A549 (cell line): ENCODE measurements at regions not wholly inside any gene's neighbourhood (a gene's known extent, or its start where the extent isn't known, plus 50 kb on each side); places are given as distances from the start of the nearest gene placed in this dataset.

Experiments used
- CBX8 ChIP-seq: fragments of 200-600 bp; sonication (generic); IDR thresholded peaks from 2 replicates; pipeline ENCODE4 v1.6.1; 2016
- CEBPB ChIP-seq, 2 experiments: fragments of >200 bp in 1 of 2; sonication (Bioruptor Twin) in 1 of 2; formaldehyde crosslinking in 1 of 2; IDR thresholded peaks; 2 replicates each; pipeline ENCODE4 v1.6.1; 2012 to 2016
- CTCF ChIP-seq: fragments of >200 bp; sonication (Bioruptor Twin); formaldehyde crosslinking; IDR thresholded peaks from 3 replicates; pipeline ENCODE4 v1.5.1; 2016
- JUN ChIP-seq, 2 experiments: fragments of >200 bp; sonication (Bioruptor Twin); formaldehyde crosslinking; IDR thresholded peaks; 2 replicates in 1 of 2; 3 replicates in 1 of 2; pipeline ENCODE4 v1.6.1; 2016 to 2017
- MYC ChIP-seq: IDR thresholded peaks from 2 replicates; pipeline ENCODE4 v1.6.1; 2012; ENCODE audit warnings: mild to moderate bottlenecking, inconsistent platforms, low read length, improper control_type of control experiment, borderline replicate concordance
- NR3C1 ChIP-seq: fragments of >200 bp; sonication (Bioruptor Twin); formaldehyde crosslinking; IDR thresholded peaks from 3 replicates; pipeline ENCODE4 v1.6.1; 2017
- POLR2A ChIP-seq: IDR thresholded peaks from 2 replicates; pipeline ENCODE4 v1.6.1; 2012; ENCODE audit warnings: mild to moderate bottlenecking, low read length
- POLR2AphosphoS2 ChIP-seq: conservative IDR thresholded peaks from 2 replicates; pipeline ENCODE4 v1.6.1; 2012; ENCODE audit warnings: low read length, improper control_type of control experiment, inconsistent platforms
- RAD21 ChIP-seq, 2 experiments: fragments of >200 bp in 1 of 2; sonication (Bioruptor Twin) in 1 of 2; formaldehyde crosslinking in 1 of 2; IDR thresholded peaks in 1 of 2; conservative IDR thresholded peaks in 1 of 2; 2 replicates in 1 of 2; 3 replicates in 1 of 2; pipeline ENCODE4 v1.6.1; 2012 to 2018; ENCODE audit warnings: inconsistent platforms in 1 of 2
- RCOR1 ChIP-seq: fragments of 150-350 bp; IDR thresholded peaks from 2 replicates; pipeline ENCODE4 v1.6.1; 2014; ENCODE audit warnings: antibody characterized with exemption, low read length, low read depth
- TF ChIP-seq, protein P1 (sequence below): fragments of 200-600 bp; sonication (generic); IDR thresholded peaks from 2 replicates; pipeline ENCODE4 v1.6.1; 2016; ENCODE audit warnings: antibody characterized with exemption, mild to moderate bottlenecking, moderate library complexity
- TF ChIP-seq, protein P2 (sequence below): fragments of 450-650 bp; IDR thresholded peaks from 2 replicates; pipeline ENCODE4 v1.6.1; 2014; ENCODE audit warnings: antibody characterized with exemption
- TF ChIP-seq, protein P3 (sequence below): IDR thresholded peaks from 2 replicates; pipeline ENCODE4 v1.6.1; 2012
- TF ChIP-seq, protein P4 (sequence below): IDR thresholded peaks from 2 replicates; pipeline ENCODE4 v1.6.1; 2012

DNA sequence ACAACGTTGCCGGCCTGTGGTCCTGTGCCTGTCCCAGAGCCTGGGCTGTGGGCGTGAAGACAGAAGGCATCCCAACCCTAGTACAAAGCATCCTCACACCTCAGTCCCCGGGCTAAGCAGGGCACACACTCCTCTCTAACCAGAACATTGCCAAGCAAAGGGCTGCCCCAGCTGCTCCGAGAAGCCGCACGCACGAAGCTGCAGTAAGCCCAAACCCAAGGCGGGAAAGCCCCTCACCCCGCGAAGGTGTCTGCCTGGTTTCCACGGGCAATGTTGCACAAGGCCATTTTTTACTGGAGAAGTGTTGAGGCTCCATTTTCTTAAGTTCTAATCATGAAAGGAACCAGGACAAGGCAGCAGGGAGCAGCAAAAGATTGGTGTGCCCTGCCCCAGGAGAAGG lies 519.0 kb downstream of the NPHP4 start:
- TF ChIP-seq CTCF (no peak), JUN (IDR thresholded peaks at IDR 0.05) (no peak), POLR2A (no peak), POLR2AphosphoS2 (no peak), RAD21 (conservative IDR thresholded peaks at IDR 0.05 in 1 of 2, IDR thresholded peaks at IDR 0.05 in 1 of 2) (no peak), NR3C1 (no peak), MYC (no peak), CBX8 (no peak), RCOR1 (no peak), CEBPB (IDR thresholded peaks at IDR 0.05) (no peak)
- TF ChIP-seq, protein P1, sequence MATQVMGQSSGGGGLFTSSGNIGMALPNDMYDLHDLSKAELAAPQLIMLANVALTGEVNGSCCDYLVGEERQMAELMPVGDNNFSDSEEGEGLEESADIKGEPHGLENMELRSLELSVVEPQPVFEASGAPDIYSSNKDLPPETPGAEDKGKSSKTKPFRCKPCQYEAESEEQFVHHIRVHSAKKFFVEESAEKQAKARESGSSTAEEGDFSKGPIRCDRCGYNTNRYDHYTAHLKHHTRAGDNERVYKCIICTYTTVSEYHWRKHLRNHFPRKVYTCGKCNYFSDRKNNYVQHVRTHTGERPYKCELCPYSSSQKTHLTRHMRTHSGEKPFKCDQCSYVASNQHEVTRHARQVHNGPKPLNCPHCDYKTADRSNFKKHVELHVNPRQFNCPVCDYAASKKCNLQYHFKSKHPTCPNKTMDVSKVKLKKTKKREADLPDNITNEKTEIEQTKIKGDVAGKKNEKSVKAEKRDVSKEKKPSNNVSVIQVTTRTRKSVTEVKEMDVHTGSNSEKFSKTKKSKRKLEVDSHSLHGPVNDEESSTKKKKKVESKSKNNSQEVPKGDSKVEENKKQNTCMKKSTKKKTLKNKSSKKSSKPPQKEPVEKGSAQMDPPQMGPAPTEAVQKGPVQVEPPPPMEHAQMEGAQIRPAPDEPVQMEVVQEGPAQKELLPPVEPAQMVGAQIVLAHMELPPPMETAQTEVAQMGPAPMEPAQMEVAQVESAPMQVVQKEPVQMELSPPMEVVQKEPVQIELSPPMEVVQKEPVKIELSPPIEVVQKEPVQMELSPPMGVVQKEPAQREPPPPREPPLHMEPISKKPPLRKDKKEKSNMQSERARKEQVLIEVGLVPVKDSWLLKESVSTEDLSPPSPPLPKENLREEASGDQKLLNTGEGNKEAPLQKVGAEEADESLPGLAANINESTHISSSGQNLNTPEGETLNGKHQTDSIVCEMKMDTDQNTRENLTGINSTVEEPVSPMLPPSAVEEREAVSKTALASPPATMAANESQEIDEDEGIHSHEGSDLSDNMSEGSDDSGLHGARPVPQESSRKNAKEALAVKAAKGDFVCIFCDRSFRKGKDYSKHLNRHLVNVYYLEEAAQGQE, result no peak
- TF ChIP-seq, protein P2, sequence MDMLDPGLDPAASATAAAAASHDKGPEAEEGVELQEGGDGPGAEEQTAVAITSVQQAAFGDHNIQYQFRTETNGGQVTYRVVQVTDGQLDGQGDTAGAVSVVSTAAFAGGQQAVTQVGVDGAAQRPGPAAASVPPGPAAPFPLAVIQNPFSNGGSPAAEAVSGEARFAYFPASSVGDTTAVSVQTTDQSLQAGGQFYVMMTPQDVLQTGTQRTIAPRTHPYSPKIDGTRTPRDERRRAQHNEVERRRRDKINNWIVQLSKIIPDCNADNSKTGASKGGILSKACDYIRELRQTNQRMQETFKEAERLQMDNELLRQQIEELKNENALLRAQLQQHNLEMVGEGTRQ, result no peak
- TF ChIP-seq, protein P3, sequence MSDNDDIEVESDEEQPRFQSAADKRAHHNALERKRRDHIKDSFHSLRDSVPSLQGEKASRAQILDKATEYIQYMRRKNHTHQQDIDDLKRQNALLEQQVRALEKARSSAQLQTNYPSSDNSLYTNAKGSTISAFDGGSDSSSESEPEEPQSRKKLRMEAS, result no peak
- TF ChIP-seq, protein P4, sequence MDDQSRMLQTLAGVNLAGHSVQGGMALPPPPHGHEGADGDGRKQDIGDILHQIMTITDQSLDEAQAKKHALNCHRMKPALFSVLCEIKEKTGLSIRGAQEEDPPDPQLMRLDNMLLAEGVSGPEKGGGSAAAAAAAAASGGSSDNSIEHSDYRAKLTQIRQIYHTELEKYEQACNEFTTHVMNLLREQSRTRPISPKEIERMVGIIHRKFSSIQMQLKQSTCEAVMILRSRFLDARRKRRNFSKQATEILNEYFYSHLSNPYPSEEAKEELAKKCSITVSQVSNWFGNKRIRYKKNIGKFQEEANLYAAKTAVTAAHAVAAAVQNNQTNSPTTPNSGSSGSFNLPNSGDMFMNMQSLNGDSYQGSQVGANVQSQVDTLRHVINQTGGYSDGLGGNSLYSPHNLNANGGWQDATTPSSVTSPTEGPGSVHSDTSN, result no peak
